CD4-positive, alpha-beta T cell treated with Interleukin-4 for 1 hour (primary cell): ENCODE measurements at regions not wholly inside any gene's neighbourhood (a gene's known extent, or its start where the extent isn't known, plus 50 kb on each side); places are given as distances from the start of the nearest gene placed in this dataset.

Experiments used
- DNase-seq, 2 donors: peaks; one replicate each; pipeline ENCODE4 v3.0.0-alpha.2; 2020 to 2022

DNA sequence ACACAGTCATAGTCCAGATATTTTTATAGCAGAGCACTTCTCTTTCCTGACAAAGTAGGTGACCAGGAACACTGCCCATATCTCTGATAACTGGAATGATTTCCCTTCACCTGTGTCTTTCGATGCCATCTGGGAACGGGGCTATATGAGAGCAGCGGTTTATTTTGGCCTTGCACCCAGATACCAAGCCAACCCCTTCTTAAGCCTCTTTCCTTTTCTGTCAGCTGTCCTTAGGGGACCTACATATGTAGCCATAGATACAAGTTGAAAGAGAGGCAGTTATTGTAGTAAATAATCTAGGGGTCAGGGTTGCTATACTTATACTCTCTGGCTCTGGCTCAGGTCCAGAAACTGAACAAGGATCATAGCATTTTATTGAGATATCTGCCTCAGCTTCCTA is 128.8 kb downstream of the NHLRC3 start:
- no peak for DNase-seq

DNA sequence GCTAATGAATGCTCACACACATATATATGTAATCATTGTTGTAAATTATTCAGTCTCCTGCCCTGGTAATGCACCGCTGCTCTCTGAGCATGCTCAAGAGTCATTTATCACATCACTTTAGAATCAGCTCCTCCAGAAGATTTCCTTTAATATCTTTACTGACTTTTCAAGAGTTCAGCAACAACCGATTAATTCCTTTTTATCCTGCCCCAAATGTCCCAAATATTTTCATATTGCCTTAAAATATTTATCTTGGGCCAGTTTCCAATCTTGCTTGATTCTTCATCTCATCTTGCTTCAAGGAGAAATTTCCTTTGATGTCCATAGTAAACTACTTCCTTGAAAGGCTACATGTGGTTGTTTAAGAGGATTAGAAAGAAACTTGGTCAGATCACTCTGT is 132.5 kb downstream of the NHLRC3 start:
- no peak for DNase-seq

DNA sequence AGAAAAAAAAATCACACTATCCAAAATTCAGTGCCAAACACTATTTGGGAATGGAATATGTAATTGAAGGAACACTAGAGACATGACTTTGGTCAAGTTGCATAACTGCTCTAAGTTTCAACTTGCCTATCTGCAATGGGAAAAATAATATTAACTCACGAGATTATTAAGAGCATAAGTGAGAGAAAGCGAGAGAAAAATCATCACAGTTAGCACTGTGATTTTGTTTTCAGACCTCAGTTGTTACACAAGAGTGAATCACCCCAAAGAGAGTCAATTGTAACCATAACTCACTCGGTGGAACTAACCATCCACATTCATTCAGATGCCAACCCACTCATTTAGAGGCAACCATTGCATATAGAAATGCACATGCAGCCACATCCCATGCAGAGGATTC is 147.1 kb downstream of the NHLRC3 start:
- DNase-seq = no peak

DNA sequence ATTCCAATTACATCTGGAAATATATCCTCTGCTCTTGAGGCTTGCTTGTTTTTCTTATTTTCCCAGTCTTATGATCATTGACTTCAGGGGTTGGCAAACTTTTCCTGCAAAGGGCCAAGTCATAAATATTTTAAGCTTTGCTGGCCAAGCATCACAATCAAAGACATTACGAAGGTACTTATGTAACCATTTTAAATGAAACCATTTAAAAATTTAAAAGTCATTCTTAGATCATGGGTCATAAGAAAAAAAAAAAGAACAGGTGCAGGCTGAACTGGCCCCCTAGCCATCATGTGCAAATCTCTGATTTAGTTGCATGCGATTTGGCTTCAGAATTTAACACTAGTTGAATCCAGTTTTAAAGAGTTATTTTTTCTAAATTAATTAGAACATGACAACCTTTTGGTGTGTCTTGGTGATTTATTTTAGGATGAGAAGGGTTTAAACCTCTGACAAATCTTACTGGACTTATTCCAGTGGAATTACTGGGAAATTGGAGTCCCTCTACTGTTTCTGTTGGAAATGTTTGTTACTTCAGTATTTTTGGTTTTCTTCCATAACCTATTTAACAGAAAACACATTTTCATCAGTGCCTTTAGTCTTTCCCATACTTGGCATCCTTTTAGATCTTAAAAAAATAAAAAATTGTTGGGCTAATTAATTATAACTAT is 148.1 kb downstream of the NHLRC3 start:
- DNase-seq = no peak

DNA sequence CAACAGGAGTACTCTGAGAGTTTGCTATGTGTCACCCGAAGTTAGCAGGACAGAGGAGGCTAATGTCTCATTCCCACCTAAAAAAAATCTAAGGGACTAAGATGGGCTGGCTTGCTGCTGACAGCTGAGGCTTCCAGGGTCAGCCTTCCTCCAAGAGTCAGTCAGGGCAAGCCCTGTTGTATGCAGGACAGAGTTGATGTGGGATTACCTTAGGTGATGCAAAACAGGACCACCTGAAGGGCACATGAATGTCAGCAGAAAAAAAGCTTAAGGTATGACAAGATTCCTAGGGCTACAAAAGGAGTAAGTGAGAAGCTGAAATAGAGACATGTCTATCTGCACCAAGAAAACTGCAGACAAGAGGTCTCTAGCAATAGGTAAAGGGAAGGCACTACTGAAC is 151.5 kb downstream of the NHLRC3 start:
- no peak for DNase-seq

DNA sequence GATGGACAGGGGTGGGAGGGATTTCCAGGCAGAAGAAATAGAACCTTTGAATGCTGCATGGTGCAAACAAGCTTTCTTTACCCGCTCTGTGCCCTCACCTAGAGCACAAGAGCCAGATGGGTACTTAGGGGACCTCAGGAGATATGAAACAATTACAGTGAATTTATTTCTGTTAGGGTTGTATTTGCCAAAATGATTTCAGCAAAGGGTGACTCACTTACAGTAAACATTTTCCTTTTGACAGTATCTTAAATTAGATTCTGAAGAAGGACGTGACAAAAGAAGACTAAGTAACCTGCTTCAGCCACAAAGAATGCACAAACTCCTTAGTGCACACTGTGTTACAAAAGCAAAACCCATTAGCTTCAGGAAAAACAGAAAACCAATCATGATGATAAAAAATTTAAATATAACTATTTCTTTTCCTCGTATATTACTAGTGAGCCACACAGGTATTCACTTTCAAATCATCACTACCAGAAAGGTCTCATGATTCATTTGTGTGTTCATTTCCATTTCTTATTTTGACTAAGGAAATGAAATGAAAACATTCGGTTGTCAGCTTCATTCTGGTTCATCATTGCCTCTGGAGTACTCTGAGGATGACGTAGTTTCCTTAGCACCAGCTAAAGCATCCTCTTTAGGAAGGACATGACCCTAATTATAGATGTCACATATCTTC is 158.8 kb downstream of the NHLRC3 start:
- no peak for DNase-seq

DNA sequence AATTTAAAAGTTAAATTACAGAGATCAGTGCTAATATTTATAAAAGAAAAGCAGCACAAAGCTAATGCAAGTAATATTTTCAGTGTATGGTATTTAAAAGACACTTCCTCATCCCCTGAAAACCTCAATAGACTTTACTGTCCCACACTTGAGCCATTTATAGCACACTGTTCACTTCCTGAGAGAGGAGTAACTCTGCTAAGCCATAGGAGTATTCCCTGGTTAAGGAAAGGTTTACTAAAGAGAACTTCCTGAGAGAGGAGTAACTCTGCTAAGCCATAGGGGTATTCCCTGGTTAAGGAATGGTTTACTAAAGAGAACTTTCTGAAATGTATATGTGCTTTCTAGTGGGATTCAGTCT is 159.4 kb downstream of the NHLRC3 start:
- DNase-seq = no peak

DNA sequence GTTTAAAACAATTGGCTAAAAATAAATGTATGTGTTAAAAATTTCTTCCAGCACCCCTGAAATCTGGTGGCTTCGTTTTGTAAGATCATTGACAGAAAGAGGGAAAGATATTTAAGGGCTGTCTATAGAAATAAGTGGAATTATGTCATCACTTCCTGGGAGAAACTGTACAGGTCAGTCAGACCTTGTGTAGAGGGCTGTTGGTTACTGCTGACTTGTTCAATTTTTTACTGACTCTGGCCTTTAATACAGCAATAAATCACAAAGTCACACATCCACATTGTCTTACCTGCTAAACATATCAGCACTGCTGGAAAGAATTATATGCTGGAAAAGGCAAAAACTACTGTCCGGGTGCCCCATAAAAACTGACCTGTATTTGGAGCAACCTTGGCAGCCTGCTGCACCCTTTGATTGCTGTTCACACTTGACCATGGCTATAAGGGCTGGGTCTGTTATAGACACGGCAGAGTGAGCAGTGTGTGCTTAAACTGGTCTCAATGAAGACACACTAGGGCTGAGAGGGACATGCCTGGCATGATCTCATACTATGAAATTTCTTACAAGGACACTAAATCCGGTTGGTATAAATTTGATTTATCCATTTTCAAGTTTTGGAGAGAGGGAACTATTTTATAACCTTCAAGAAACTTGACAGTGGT is 162.1 kb downstream of the NHLRC3 start:
- DNase-seq = no peak

DNA sequence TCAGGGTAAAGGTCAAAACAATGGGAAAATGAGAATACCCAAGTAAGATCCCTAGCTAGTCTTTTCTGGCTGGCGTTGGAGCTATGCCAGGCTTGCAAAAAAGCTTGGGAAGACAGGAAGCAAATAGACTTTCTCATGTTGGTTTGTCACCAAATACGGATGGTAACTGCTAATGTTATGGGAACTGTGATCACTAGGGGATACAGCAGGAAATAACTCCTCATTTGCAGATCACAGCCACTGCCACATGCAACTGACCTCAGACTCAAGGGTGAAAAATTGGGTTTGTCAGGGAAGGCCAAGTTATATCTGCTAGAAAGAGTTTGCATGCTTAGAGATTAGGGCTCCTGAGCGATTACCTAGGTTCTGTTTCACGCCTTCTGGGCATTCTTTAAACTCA is 162.9 kb downstream of the NHLRC3 start:
- DNase-seq = no peak

DNA sequence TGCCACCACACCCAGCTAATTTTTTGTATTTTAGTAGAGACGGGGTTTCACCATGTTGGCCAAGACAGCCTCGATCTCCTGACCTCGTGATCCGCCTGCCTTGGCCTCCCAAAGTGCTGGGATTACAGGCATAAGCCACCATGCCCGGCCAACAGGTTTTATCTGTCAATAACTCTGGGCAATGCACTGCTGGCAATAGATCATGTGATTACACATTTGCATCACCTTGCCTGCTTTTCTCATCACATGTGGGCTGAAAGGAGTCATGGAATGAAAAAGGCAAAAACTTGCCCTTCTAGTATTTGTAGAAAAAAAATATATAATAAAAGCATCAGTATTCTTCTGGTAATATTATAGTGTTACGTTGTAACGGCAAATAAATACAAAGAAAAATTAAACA is 164.5 kb downstream of the NHLRC3 start:
- DNase-seq = no peak

DNA sequence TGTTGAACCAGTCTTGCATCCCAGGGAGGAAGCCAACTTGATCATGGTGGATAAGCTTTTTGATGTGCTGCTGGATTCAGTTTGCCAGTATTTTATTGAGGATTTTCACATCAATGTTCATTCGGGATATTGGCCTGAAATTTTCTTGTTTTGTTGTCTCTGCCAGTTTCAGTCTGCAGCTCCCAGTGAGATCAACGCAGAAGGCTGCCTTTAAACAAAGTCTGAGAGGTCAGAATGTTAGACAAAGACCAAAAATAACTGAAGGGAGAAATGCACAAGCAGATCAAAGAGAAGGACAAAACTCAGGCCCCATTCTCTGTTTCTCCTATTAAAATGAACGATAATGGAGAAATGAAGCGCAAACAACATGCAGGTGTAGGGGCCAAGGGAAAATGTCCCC is 170.4 kb downstream of the NHLRC3 start:
- DNase-seq = no peak

DNA sequence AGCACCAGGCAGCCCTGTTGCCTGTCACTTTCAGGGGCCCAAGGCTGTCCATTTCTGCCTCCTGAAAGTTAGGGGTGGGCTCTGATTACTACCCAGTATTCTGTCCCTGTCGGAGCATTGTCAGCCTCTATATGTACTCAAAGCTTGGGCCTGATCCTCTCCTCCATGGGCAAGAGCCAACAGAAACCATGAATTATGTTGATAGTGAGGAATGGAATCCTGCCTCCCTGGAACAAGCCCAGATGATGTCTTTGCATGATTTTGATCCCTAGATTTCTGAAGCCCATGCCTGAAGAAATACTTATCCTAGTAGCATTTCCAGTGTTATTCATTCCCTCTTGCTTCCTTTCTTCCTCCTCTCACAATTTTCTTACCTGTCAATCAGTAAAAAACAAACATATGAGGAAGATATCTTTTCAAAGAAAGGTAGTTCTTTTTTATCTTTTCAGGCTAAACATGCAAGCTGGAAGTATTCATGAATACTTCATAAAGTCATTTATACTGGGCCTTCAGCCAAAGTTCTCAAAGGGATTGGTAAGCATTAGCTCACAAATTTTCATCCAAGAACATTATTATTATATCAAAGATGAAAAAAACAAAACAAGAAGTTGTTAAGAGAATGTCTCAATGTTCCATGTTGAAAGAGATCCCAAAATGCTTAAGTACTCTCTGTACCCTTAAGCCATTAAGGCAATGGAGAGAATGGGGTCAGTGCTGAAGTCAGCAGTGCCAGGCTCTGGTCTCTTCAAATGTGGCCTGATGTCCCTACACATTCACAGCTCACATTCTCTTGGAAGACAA is 171.7 kb downstream of the NHLRC3 start:
- DNase-seq = no peak

DNA sequence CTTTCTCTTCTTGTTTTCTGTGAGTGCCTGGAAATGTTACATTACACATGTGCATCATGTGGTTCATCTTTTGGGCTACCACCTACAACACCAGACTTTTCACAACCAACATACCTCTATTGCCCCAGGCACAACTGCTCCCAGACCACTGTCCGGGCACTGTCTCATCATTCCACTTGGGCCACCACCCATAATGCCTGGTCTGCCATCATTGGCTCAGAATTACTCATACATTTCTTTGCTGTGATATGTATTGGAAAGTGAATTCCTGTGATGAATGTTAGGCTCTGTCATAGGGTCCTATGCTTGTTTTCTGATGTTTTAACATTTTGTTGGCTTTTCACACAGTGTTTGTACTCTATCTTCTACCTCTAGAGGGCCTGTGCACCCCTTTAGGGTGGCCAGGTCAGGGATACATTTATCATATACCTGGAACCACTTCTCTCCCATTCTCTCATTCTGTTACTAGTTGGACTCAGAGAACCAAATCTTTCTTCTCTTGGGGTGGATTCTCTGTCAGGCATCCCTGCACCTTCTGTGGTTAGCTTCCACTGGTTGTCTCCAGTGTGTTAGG is 172.8 kb downstream of the NHLRC3 start:
- DNase-seq = no peak

DNA sequence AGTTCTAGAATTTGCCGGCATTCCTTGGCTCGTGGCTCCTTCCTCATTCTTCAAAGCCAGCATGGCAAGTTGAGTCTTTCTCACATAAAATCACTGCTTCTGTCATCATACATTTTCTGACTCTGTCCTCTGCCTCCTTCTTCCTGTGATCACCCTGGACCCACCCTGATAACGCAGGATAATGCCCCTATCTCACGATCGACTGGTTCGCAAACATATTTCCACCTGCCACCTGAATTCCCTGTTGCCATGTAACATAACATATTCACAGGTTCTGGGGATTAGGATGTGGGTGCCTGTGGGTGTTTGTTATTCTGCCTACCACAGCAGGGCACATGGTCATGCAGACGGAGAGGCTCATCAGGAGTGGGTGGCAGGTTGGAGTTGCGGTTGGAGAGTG is 177.7 kb downstream of the NHLRC3 start:
- DNase-seq = no peak

DNA sequence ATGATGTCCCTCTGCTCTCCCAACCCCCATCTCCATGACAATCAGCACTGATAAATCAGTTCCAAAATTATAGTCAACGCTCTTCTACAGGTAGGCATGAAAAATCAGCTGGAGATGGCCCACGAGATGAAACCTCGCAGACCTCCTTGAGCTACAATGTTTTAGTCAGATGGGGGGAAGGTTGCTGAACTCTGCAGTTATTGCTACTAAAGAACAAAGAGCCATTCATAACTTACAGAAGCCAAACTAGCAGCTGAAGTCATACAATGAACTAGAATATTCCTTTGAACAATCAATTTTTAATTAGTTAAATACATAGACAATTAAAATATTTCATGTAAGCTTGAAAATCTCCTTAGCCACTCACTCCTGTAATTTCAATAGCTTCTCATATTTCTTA is 179.2 kb downstream of the NHLRC3 start:
- no peak for DNase-seq

DNA sequence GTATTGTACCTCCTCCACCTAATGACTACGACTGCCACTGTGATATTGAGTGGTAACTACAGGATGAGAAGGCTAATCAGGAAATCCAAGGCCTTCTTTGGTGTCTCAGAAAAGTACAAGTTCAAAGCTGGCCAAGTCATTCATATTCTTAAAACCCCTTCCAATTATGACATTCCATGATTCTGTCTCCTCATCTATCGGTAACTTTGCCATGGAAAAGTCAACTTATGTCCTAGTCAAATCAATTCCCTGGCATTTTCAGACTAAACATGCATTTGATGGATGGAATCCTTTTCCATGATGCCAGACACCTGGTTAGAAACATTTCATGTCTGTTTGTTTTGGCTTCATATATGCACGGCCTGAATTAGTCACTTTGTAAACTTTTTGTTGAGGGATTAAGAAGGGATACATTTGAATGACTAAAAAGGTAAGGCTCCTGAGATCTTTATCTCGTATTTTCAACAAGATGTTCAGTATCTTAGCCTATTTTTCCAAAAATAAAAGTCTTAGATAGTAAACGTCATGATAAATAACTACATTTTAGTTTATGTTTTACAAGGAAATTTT is 186.5 kb downstream of the NHLRC3 start:
- no peak for DNase-seq

DNA sequence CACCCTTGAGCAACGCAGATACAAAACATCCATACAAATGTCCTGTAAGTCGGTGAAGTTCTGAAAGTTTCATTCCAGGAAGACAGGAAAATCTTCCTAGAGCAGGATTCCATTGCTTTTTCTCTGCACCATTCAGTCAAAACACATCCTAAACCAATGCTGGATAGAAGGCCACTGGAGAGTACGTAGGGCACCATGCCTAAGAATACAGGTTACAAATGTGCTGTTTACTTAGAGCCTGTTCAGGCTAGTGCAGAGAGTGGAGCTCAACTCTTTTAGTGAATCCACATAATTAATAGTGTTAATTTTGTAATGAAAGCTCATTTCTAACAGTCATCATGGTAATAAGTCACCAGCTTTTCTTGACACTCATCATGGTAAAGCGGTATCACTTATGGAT is 187.6 kb downstream of the NHLRC3 start:
- no peak for DNase-seq

DNA sequence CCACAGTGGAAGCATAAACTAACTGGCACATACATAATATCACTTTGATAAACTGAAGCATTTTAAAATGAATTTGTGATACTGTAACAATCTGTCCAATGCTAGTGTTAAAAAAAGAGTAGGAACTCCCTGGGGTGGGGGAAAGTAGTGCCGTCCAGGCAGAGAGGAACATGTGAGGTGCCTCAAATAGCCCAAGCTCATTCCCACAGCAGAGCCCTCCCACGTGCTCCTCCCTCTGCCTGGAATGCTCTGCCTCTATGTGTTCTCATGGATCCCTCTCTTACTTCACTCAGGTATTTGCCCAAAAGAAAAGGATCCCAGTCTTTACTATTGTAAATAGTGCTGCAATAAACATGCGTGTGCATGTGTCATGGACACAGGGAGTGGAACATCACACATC is 188.1 kb downstream of the NHLRC3 start:
- DNase-seq = no peak

DNA sequence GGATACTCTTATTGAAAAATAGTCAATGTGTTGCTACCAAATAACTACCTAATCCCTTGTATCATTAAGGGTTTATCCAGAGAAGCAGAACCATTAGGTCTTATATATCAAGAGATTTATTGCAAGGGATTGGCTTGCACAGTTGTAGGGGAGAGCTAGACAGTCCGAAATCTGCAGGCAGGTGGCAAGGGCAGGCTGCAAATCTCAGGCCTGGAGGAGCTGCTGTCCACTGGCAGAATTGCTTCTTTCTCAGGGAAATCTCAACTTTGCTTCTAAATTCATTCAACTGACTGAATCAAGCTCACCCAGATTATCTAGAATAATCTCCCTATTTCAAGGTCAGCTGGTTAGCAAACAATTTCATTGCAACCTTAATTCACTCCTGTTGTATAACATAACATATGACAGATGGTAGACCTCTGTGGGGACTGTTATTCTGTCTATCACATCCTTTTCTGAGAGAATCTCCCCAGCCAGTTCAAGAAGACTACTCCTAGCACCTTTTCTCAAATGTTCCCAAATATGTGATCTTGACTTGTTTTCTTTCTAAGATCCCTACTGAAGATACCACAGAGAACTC is 194.2 kb downstream of the NHLRC3 start:
- no peak for DNase-seq

DNA sequence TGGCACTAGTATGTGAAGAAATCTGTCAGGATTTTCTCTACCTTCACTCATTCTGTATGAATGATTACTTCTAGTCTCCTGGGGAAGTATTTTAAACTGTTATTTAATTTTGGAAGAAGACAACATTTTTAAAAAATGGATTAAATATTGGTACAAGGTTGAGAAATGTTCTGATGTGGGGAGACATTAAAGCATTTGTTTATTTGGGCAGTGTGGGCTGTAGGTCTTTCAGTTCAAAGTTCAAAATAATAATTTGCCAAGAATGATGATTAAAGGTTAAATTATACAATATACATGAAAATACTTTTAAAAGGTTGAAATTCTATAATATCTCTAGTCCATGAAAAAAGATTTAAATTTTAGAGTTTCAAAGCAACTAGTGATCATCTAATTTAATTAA is 194.7 kb downstream of the NHLRC3 start:
- DNase-seq = no peak

DNA sequence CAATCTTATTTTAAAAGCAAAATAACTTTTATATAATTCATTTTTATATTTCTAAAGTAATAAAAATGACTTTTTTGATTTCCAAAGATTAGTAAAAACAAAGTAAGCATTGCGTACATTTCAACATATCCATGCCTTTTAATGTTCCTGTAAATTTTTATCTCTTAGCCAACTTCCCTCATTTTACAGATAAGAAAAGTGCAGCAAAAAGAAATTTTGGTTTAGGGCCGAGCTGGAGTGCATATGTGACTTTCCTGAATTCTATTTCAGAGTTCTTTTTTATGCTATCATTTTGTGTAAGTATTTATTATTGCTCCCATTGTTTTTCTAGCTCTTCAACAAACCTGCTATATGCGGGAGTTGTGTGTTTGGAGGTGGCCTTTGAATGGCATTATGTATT is 195.3 kb downstream of the NHLRC3 start:
- no peak for DNase-seq

DNA sequence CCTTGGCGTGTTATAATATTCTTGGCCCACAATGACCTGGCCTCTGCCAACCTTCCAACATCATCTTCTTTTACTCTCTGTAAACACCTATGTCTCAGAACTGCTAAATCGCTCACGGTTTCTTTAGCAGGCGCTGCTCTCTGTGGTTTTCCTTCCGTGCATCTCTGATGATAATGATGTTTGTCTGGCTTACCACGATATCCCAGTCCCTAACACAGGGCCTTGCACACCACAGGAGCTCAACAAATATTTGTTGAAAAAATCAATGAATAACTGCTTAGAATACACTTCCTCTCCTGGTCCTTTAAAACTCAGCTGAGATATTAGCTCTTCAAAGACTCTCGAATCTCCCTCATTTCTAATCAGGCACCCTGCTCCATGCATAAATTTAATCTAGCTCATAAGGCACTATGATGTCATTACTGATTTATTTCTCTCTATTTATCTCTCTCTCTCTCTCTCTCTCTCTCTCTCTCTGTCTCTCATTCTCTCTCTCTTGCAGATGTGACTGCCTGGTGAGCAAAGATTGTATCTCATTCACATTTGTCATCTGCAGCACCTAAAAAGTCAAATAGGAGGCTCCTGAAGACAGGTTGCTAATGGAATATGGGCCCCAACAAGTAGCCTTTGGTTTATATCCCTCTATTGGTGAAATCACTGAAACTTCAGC is 206.4 kb downstream of the NHLRC3 start:
- DNase-seq = no peak
